ENCODE measurements at regions not wholly inside any gene's neighbourhood (a gene's known extent, or its start where the extent isn't known, plus 50 kb on each side); places are given as distances from the start of the nearest gene placed in this dataset.

GRCh38 chr11:112773264-112773663, 188.0 kb upstream of the NCAM1 start:
- Histone ChIP-seq H3K27ac (no peak overlapping the region), H3K36me3 (no peaks in the 10 kb centered on the region), H3K9me3 (no peaks in the 10 kb centered on the region), H3K27me3 (ENCODE audit: low read depth) (peaks cover 16% of the 10 kb centered on the region), H3K4me3 (no peak overlapping the region), H3K4me1 (no peaks in the 10 kb centered on the region)
- no peak for ATAC-seq
- no peak for TF ChIP-seq CTCF (IDR thresholded peaks at IDR 0.05)
- intact Hi-C loops (cut with DNase I), result no loop called here
- DNase-seq, result no peak

- TF ChIP-seq CTCF (IDR thresholded peaks at IDR 0.05), result no peak
- no peak overlapping the region for H3K27ac ChIP-seq
- H3K9me3 ChIP-seq, result no peaks in the 10 kb centered on the region
- no peaks in the 10 kb centered on the region for H3K4me1 ChIP-seq
- ATAC-seq (no peak), DNase-seq (no peak)
- peaks cover 27% of the 10 kb centered on the region for H3K27me3 ChIP-seq (ENCODE audit: low read depth)
- no peak overlapping the region for H3K4me3 ChIP-seq
- intact Hi-C loops (cut with DNase I), result no loop called here
- no peaks in the 10 kb centered on the region for H3K36me3 ChIP-seq
Measured at GRCh38 chr11:112776834-112777233, 184.4 kb upstream of the NCAM1 start.

- DNase-seq (no peak), ATAC-seq (no peak)
- Histone ChIP-seq H3K36me3 (no peaks in the 10 kb centered on the region), H3K27me3 (ENCODE audit: low read depth) (peaks cover 27% of the 10 kb centered on the region), H3K9me3 (no peaks in the 10 kb centered on the region), H3K4me1 (no peaks in the 10 kb centered on the region), H3K27ac (no peak overlapping the region), H3K4me3 (no peak overlapping the region)
- intact Hi-C loops (cut with DNase I), result no loop called here
- TF ChIP-seq CTCF (IDR thresholded peaks at IDR 0.05), result no peak
Measured at GRCh38 chr11:112777283-112777751, 183.9 kb upstream of the NCAM1 start.

- Histone ChIP-seq H3K27ac (no peak overlapping the region), H3K4me3 (no peak overlapping the region), H3K36me3 (no peaks in the 10 kb centered on the region), H3K9me3 (no peaks in the 10 kb centered on the region), H3K27me3 (ENCODE audit: low read depth) (peaks cover 20% of the 10 kb centered on the region), H3K4me1 (no peaks in the 10 kb centered on the region)
- ATAC-seq, result no peak
- no peak for DNase-seq
- intact Hi-C loops (cut with DNase I), result no loop called here
- no peak for TF ChIP-seq CTCF (IDR thresholded peaks at IDR 0.05)
Measured at GRCh38 chr11:112778091-112778876, 182.9 kb upstream of the NCAM1 start.

GRCh38 chr11:112778877-112779266, 182.3 kb upstream of the NCAM1 start:
- Histone ChIP-seq H3K36me3 (no peaks in the 10 kb centered on the region), H3K4me3 (no peak overlapping the region), H3K9me3 (no peaks in the 10 kb centered on the region), H3K4me1 (no peaks in the 10 kb centered on the region), H3K27ac (no peak overlapping the region), H3K27me3 (ENCODE audit: low read depth) (peaks cover 25% of the 10 kb centered on the region)
- no peak for TF ChIP-seq CTCF (IDR thresholded peaks at IDR 0.05)
- ATAC-seq, result no peak
- intact Hi-C loops (cut with DNase I), result no loop called here
- DNase-seq, result no peak

All from lower lobe of right lung (tissue), 2 donors.